IPS DF 6.9 (cell line): ENCODE measurements at regions not wholly inside any gene's neighbourhood (a gene's known extent, or its start where the extent isn't known, plus 50 kb on each side); places are given as distances from the start of the nearest gene placed in this dataset.

Source experiments
- DNase-seq: peaks from one replicate; pipeline ENCODE4 v3.0.0-alpha.2; 2013; ENCODE audit warnings: low read depth, low spot score
- H3K27ac ChIP-seq: one replicate; pipeline ENCODE4 v1.5.1; 2013; ENCODE audit warnings: low read length, control low read depth
- H3K27me3 ChIP-seq: 2 replicates; pipeline ENCODE4 v1.6.1; 2013; ENCODE audit warnings: mild to moderate bottlenecking, low read length; ENCODE audit not compliant: control insufficient read depth, insufficient read depth
- H3K36me3 ChIP-seq: 2 replicates; pipeline ENCODE4 v1.6.1; 2013; ENCODE audit warnings: low read length; ENCODE audit not compliant: control insufficient read depth, insufficient read depth
- H3K4me1 ChIP-seq: 2 replicates; pipeline ENCODE4 v1.6.1; 2013; ENCODE audit warnings: low read length; ENCODE audit not compliant: control insufficient read depth, insufficient read depth
- H3K4me3 ChIP-seq: 2 replicates; pipeline ENCODE4 v1.5.1; 2013; ENCODE audit warnings: mild to moderate bottlenecking, low read length
- H3K9me3 ChIP-seq: 2 replicates; pipeline ENCODE4 v1.6.1; 2013; ENCODE audit warnings: low read length, inconsistent platforms; ENCODE audit not compliant: control insufficient read depth, insufficient read depth
- whole genome bisulfite sequencing: extraction: QIAGEN DNeasy Blood & Tissue Kit; methylation state at CpG from one replicate; pipeline ENCODE4 v1.1.7; 2013; ENCODE audit warnings: mixed read lengths, missing lambda C conversion rate; ENCODE audit not compliant: insufficient read length, insufficient coverage; 5-methylcytosine and 5-hydroxymethylcytosine counted together

- WGBS, result no CpG with 5 or more reads among the region's 1 CpG
- no peak for DNase-seq
- Histone ChIP-seq H3K27ac (no peak overlapping the region), H3K4me1 (no peaks in the 10 kb centered on the region), H3K9me3 (no peaks in the 10 kb centered on the region), H3K4me3 (no peak overlapping the region), H3K36me3 (no peaks in the 10 kb centered on the region), H3K27me3 (no peaks in the 10 kb centered on the region)
Observed at GRCh38 chr7:84506151-84506550, 311.6 kb upstream of the SEMA3A start.

- WGBS, result no CpG with 5 or more reads among the region's 1 CpG
- Histone ChIP-seq H3K36me3 (no peaks in the 10 kb centered on the region), H3K4me3 (no peak overlapping the region), H3K4me1 (no peaks in the 10 kb centered on the region), H3K27ac (no peak overlapping the region), H3K9me3 (no peaks in the 10 kb centered on the region), H3K27me3 (no peaks in the 10 kb centered on the region)
- DNase-seq, result no peak
Observed at GRCh38 chr7:84502239-84502638, 307.6 kb upstream of the SEMA3A start.

- no peak for DNase-seq
- Histone ChIP-seq H3K27ac (no peak overlapping the region), H3K4me3 (no peak overlapping the region), H3K36me3 (no peaks in the 10 kb centered on the region), H3K4me1 (no peaks in the 10 kb centered on the region), H3K27me3 (no peaks in the 10 kb centered on the region), H3K9me3 (no peaks in the 10 kb centered on the region)
- WGBS, result no CpG with 5 or more reads among the region's 1 CpG
Observed at GRCh38 chr7:84497873-84498272, 303.3 kb upstream of the SEMA3A start.

GRCh38 chr7:84495128-84495527 lies 300.5 kb upstream of the SEMA3A start:
- Histone ChIP-seq H3K27me3 (no peaks in the 10 kb centered on the region), H3K4me1 (no peaks in the 10 kb centered on the region), H3K27ac (no peak overlapping the region), H3K4me3 (no peak overlapping the region), H3K36me3 (no peaks in the 10 kb centered on the region), H3K9me3 (no peaks in the 10 kb centered on the region)
- no peak for DNase-seq

DNA sequence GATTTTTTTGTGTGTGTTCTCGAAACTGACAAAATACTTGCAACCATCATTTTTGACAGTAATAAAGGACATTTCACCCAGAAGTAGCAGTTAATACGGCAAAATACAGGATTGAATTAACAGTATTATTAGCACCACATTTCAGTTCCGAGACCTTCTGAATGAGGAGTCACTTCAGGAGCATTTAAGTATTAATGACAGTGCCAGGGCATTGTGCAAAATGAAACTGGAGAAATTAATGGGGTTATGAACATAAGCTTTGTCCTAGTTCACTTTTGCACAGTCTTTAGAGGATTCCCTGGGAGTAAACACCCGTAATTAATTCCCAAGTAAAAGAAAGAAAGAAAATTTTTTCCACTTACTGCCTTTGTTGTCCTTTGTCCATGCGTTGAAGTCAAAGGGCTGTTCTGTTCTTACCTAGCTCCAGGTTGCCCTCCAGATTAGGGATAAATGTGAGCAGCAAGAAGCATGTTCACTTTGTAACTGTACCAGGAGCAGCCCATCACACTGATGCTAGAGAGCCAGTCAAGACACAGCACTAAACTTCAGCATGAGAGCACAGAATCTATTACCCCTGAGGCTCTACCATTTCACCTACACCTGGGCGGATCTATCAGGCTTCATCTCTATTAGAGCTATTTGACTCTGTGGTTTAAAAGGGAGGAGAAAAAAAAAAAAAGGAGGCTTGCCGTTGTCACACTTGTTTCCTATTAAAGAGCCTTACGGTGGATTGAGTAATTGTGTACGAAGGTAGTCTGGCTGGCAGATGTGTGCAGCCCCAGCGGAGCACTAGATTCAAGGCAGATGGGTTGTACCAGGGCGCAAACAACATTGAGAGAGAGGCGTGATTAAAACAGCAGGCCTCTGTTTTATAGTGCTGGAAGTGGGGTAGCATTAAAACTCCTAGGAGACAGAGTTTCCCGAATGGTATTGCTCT lies 297.8 kb upstream of the SEMA3A start:
- Histone ChIP-seq H3K36me3 (no peaks in the 10 kb centered on the region), H3K27ac (no peak overlapping the region), H3K4me3 (no peak overlapping the region), H3K9me3 (no peaks in the 10 kb centered on the region), H3K4me1 (no peaks in the 10 kb centered on the region), H3K27me3 (no peaks in the 10 kb centered on the region)
- no CpG with 5 or more reads among the region's 13 CpGs for WGBS
- DNase-seq, result no peak

DNA sequence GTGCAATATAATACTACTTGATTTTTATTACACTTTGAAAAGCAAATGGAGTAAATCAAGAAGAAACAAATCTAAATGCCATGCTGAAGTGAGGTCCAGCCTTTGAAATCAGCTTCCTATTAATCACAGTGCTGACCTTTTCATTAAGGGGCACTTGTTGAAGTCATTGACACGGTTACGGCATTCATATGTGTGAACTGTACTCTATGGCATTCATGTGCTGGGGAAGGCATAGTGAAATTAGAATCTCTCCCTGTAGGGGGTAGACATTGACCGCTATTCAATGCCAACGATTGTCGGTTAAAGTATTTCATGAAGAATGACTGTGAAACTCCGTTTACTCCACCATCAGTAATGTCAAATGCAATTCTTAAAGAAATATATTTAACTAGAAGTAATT lies 296.1 kb upstream of the SEMA3A start:
- no peak overlapping the region for H3K4me3 ChIP-seq
- H3K27ac ChIP-seq, result no peak overlapping the region
- H3K27me3 ChIP-seq, result no peaks in the 10 kb centered on the region
- H3K4me1 ChIP-seq, result no peaks in the 10 kb centered on the region
- no peak for DNase-seq
- no CpG with 5 or more reads among the region's 6 CpGs for WGBS
- H3K9me3 ChIP-seq, result no peaks in the 10 kb centered on the region
- no peaks in the 10 kb centered on the region for H3K36me3 ChIP-seq

DNA sequence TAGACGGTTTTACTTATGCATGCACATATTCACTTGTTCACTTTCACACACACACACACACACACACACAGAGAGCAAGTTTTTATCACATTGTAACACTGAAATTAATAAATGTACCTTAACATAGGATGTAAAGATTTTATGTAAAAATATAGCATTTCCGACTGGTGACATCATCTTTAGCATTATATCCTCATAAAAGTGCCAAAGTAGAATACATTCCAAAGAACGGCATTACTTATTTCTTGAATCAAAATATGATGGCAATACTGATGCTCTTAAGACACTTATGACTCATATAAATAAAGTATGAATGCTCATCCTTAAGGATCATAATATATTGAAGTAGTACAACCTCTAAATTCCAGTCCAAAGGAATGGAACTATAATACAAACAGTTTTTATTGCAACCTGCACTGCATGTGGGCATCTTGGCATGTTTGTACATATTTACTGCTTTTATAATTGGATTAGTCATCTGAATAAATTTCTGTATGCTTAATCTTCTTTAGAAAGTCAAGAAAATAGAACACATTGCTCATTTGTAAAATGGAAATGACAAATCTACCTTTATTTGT lies 290.0 kb upstream of the SEMA3A start:
- H3K4me1 ChIP-seq, result no peaks in the 10 kb centered on the region
- H3K4me3 ChIP-seq, result no peak overlapping the region
- no CpG with 5 or more reads among the region's 3 CpGs for WGBS
- H3K27me3 ChIP-seq, result no peaks in the 10 kb centered on the region
- no peak for DNase-seq
- no peak overlapping the region for H3K27ac ChIP-seq
- H3K9me3 ChIP-seq, result no peaks in the 10 kb centered on the region
- no peaks in the 10 kb centered on the region for H3K36me3 ChIP-seq

- Histone ChIP-seq H3K4me3 (no peak overlapping the region), H3K36me3 (no peaks in the 10 kb centered on the region), H3K27me3 (no peaks in the 10 kb centered on the region), H3K9me3 (no peaks in the 10 kb centered on the region), H3K27ac (no peak overlapping the region), H3K4me1 (no peaks in the 10 kb centered on the region; the same call in 1 of the 2 replicates)
- DNase-seq, result no peak
- no CpG with 5 or more reads among the region's 1 CpG for WGBS
Observed at GRCh38 chr7:84482476-84482875, 287.9 kb upstream of the SEMA3A start.

- H3K27me3 ChIP-seq, result no peaks in the 10 kb centered on the region
- WGBS, result no CpG with 5 or more reads among the region's 1 CpG
Observed at GRCh38 chr7:84479059-84479458, 284.5 kb upstream of the SEMA3A start.

GRCh38 chr7:84477786-84478478 lies 283.3 kb upstream of the SEMA3A start:
- DNase-seq, result no peak
- H3K4me1 ChIP-seq, result no peaks in the 10 kb centered on the region; the same call in none of the 2 replicates
- H3K27ac ChIP-seq, result no peak overlapping the region
- H3K4me3 ChIP-seq, result no peak overlapping the region
- no peaks in the 10 kb centered on the region for H3K9me3 ChIP-seq
- no CpG with 5 or more reads among the region's 4 CpGs for WGBS
- no peaks in the 10 kb centered on the region for H3K36me3 ChIP-seq
- H3K27me3 ChIP-seq, result no peaks in the 10 kb centered on the region

More at GRCh38 chr7:84479059-84479458, 284.5 kb upstream of the SEMA3A start:
- Histone ChIP-seq H3K4me1 (no peaks in the 10 kb centered on the region; the same call in none of the 2 replicates), H3K9me3 (no peaks in the 10 kb centered on the region), H3K4me3 (no peak overlapping the region), H3K27ac (no peak overlapping the region), H3K36me3 (no peaks in the 10 kb centered on the region)
- DNase-seq, result no peak
